Vagina (tissue), 2 donors: ENCODE measurements at regions not wholly inside any gene's neighbourhood (a gene's known extent, or its start where the extent isn't known, plus 50 kb on each side); places are given as distances from the start of the nearest gene placed in this dataset.
"Not testable (repeated sequence)": the region's sequence is repeated elsewhere in the genome, so short reads cannot be mapped to it uniquely, and the experiment has no call there.

ENCODE experiments used
- DNase-seq, 2 donors: peaks; one replicate each; pipeline ENCODE4 v3.0.0-alpha.2; 2017; ENCODE audit errors: extremely low spot score in 2 of 2
- H3K27ac ChIP-seq: fragments of 200-600 bp; sonication (generic); one replicate; pipeline ENCODE4 v1.5.1; 2019
- H3K27me3 ChIP-seq: fragments of 200-600 bp; sonication (generic); one replicate; pipeline ENCODE4 v1.5.1; 2019
- H3K36me3 ChIP-seq, 2 donors: fragments of 200-600 bp; sonication (generic); one replicate each; pipeline ENCODE4 v1.5.1; 2017 to 2019
- H3K4me1 ChIP-seq: fragments of 200-600 bp; sonication (generic); one replicate; pipeline ENCODE4 v1.5.1; 2019
- H3K4me3 ChIP-seq, 2 donors: fragments of 200-600 bp; sonication (generic); 1 replicate in 1 of 2; 2 replicates in 1 of 2; pipeline ENCODE4 v1.5.1; 2016 to 2019
- H3K9me3 ChIP-seq: fragments of 200-600 bp; sonication (generic); one replicate; pipeline ENCODE4 v1.5.1; 2019
- CTCF ChIP-seq, 3 experiments: fragments of 450-650 bp in 2 of 3; fragments of 200-600 bp in 1 of 3; sonication (generic) in 1 of 3; IDR thresholded peaks; one replicate each; pipeline ENCODE4 v1.5.1; 2017 to 2019; ENCODE audit warnings: antibody characterized with exemption in 3 of 3, mild to moderate bottlenecking in 2 of 3, moderate library complexity in 2 of 3
- POLR2A ChIP-seq, 2 donors: fragments of 450-650 bp; IDR thresholded peaks; one replicate each; pipeline ENCODE4 v1.6.1; 2017; ENCODE audit warnings: antibody characterized with exemption in 2 of 2, mild to moderate bottlenecking in 2 of 2, moderate library complexity in 2 of 2
- POLR2AphosphoS5 ChIP-seq, 2 donors: sonication (generic); formaldehyde crosslinking; IDR thresholded peaks; one replicate each; pipeline ENCODE4 v1.9.0; 2017; ENCODE audit warnings: antibody characterized with exemption in 2 of 2, mild to moderate bottlenecking in 2 of 2, low read depth in 1 of 2; ENCODE audit not compliant: insufficient read depth in 1 of 2
- intact Hi-C: fragments of 100-400 bp; cut with DNase I; formaldehyde crosslinking; loops from one replicate; pipeline ENCODE4 v1.15.1; 2023

- no peak for TF ChIP-seq POLR2A (IDR thresholded peaks at IDR 0.05)
- TF ChIP-seq CTCF (IDR thresholded peaks at IDR 0.05), result no peak
- TF ChIP-seq POLR2AphosphoS5 (IDR thresholded peaks at IDR 0.05; ENCODE audit: insufficient read depth in 1 of 2, low read depth in 1 of 2), result no peak
- DNase-seq, result no peak
- intact Hi-C loops, result no loop called here
- Histone ChIP-seq H3K27ac (peak overlapping the region; percentile 76), H3K4me1 (no peaks in the 10 kb centered on the region), H3K9me3 (no peaks in the 10 kb centered on the region), H3K4me3 (no peak overlapping the region), H3K36me3 (no peaks in the 10 kb centered on the region), H3K27me3 (no peaks in the 10 kb centered on the region)
Observed at GRCh38 chr16:35599429-35600160, 2140.2 kb downstream of the TP53TG3F start.

GRCh38 chr16:35600161-35600555 lies 2140.7 kb downstream of the TP53TG3F start:
- H3K27me3 ChIP-seq, DNase-seq, H3K9me3 ChIP-seq, H3K4me3 ChIP-seq, intact Hi-C loops, H3K36me3 ChIP-seq, H3K4me1 ChIP-seq: not testable (repeated sequence)
- H3K27ac ChIP-seq, result peak overlapping the region; percentile 76

- H3K27ac ChIP-seq, result no peak overlapping the region
- no peak for TF ChIP-seq CTCF (IDR thresholded peaks at IDR 0.05)
- TF ChIP-seq POLR2AphosphoS5 (IDR thresholded peaks at IDR 0.05; ENCODE audit: insufficient read depth in 1 of 2, low read depth in 1 of 2), result no peak
- TF ChIP-seq POLR2A (IDR thresholded peaks at IDR 0.05), result no peak
- H3K9me3 ChIP-seq, result no peaks in the 10 kb centered on the region
- intact Hi-C loops, result no loop called here
- no peak overlapping the region for H3K4me3 ChIP-seq
- no peaks in the 10 kb centered on the region for H3K4me1 ChIP-seq
- DNase-seq, result no peak
- no peaks in the 10 kb centered on the region for H3K36me3 ChIP-seq
- H3K27me3 ChIP-seq, result no peaks in the 10 kb centered on the region
Observed at GRCh38 chr16:35602116-35602515, 2142.7 kb downstream of the TP53TG3F start.

- H3K4me1 ChIP-seq, H3K27ac ChIP-seq, intact Hi-C loops, H3K36me3 ChIP-seq, H3K27me3 ChIP-seq, H3K9me3 ChIP-seq, DNase-seq, H3K4me3 ChIP-seq: not testable (repeated sequence)
Observed at GRCh38 chr16:35603371-35603770, 2144.0 kb downstream of the TP53TG3F start.

GRCh38 chr16:35605921-35606320 lies 2146.5 kb downstream of the TP53TG3F start:
- no peak overlapping the region for H3K4me3 ChIP-seq
- H3K4me1 ChIP-seq, result no peaks in the 10 kb centered on the region
- no peaks in the 10 kb centered on the region for H3K9me3 ChIP-seq
- H3K36me3 ChIP-seq, result no peaks in the 10 kb centered on the region
- DNase-seq, result no peak
- H3K27me3 ChIP-seq, result no peaks in the 10 kb centered on the region
- no peak for TF ChIP-seq CTCF (IDR thresholded peaks at IDR 0.05)
- no peak for TF ChIP-seq POLR2AphosphoS5 (IDR thresholded peaks at IDR 0.05; ENCODE audit: insufficient read depth in 1 of 2, low read depth in 1 of 2)
- no peak for TF ChIP-seq POLR2A (IDR thresholded peaks at IDR 0.05)
- H3K27ac ChIP-seq, result no peak overlapping the region
- intact Hi-C loops, result no loop called here

GRCh38 chr16:35614883-35615282 lies 2155.5 kb downstream of the TP53TG3F start:
- intact Hi-C loops, H3K27me3 ChIP-seq, DNase-seq: not testable (repeated sequence)

GRCh38 chr16:35619176-35619575 lies 2159.8 kb downstream of the TP53TG3F start:
- H3K9me3 ChIP-seq, DNase-seq, H3K4me1 ChIP-seq, H3K36me3 ChIP-seq, H3K4me3 ChIP-seq, H3K27me3 ChIP-seq, H3K27ac ChIP-seq, intact Hi-C loops: not testable (repeated sequence)

More at GRCh38 chr16:35614883-35615282, 2155.5 kb downstream of the TP53TG3F start:
- not testable (repeated sequence) for H3K4me1 ChIP-seq, H3K27ac ChIP-seq, H3K4me3 ChIP-seq, H3K9me3 ChIP-seq, H3K36me3 ChIP-seq
